DMS153 treated with DMSO at 0.1 percent for 48 hours (cell line): ENCODE measurements at regions not wholly inside any gene's neighbourhood (a gene's known extent, or its start where the extent isn't known, plus 50 kb on each side); places are given as distances from the start of the nearest gene placed in this dataset.

ENCODE experiments used
- DNase-seq: peaks from one replicate; lab custom pipeline; 2025; ENCODE audit not compliant: unreplicated experiment; lab: John Stamatoyannopoulos, UW

DNA sequence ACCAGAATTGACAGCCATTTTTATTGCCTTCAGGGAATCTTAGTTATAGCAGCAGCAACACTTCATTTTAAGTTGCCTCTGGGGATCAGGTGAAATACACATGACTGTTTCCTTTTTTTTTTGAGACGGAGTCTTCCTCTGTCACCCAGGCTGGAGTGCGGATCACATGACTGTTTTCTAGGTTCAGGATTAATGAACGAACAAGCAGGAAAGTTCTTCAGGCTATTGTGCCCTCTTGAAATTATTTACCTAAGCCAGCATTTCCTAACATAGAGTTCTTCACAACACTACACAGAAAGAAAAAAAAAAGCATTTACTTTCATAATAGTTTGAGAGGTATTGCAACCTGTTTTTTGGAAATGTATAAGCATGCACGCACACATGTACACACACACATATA lies 2032.8 kb downstream of the PCDH7 start:
- DNase-seq: no peak

DNA sequence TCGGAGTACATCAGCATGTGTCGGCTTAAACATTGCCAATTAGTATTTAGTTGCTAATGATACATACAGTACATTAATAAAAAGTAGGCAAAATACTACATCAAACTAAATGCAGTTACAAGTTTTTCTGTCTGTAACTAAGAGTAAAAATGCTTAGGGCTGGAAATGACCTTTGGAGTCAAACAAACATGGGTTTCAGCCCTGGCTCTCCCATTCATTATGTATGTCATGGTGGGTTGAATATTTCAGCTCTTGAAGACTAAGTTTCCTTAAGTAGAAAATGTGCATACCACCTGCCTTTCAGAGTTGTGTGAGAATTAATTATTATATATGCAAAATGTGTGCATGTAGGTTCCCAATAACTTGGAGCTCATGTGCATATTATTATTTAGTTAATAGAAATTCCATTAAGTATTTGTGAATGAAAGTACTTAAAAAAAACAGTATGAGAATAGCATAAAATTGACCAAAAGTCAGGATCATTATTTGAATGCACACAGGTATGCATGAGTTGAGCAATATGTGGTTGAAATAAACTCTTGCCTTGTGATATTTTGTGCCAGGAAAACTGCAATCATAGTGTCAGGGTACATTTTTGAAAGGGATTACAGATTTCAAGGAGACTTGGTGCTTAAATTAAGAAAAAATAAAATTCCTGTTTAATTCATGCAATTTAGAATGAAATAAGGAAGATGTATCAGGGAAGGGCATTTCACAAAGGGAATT lies 2048.7 kb downstream of the PCDH7 start:
- DNase-seq: no peak

DNA sequence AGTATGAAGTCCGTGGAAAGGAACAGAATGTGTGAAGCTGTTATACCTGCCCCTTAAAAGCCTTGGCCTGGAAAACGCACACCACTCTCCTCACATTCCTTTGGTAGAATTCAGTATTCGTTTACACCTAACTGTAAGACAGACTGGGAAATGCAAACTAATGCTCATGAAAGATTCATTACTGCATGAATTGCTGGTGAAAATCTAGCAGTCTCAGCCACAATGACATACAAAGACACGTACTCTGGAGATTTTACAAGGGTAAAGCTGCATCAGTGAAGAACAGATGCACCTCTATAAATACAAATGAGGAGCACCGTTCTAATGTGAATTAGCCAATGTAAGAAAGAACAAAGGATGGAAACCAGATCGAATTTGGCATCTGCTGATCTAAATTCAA lies 2051.3 kb downstream of the PCDH7 start:
- DNase-seq: no peak

DNA sequence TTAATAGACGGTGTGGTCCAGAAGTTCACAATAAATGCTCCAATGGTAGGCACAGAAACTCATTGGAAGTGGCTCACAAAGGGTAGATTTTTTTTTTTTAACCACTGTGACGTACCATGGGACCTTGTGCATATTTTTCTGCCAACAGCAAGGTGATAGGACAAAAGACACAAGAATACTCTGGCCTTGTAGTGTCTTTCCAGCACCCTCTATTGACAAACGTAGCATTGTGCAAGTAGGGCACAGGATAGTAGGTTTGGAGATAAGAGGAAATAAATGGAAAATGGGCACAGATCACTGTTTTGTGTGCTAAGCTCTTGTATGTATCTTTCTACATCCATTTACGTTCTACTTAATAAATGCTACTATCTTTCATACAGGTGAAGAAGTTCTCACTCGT lies 2054.9 kb downstream of the PCDH7 start:
- no peak for DNase-seq

DNA sequence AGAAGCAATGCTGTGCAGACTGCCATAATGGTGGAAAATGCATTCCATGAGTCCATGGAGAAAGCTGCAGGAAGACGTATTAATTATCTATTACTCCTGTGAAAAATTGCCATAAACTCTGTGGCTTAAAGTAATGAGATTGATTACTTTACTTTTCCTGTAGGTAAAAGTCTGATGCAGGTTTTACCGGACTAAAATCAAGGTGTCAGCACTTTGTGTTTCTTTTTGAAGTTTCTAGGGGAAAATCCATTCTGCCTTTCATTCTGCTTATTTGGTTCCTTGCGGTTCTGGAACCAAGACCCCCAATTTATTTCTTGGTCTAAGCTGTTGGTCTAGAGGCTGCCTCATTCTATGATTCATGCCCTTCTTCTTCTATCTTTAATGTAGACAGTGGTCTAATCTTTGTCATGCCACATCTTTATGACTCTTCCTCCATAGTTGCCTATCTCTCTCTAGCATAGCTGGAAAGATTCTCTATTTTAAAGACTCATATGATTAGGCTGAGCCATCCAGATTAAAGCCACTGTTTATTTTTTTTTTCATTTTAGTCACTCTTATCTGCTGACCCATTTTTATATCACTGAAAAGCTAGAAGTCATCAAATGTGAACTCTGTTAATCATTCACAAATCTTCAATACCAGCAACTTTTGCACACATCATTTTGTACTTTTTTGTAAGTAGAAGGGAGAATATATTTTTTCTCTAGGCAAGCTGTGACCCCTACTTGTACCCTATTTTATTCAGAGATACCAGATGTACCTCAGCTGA lies 2056.4 kb downstream of the PCDH7 start:
- DNase-seq: no peak

DNA sequence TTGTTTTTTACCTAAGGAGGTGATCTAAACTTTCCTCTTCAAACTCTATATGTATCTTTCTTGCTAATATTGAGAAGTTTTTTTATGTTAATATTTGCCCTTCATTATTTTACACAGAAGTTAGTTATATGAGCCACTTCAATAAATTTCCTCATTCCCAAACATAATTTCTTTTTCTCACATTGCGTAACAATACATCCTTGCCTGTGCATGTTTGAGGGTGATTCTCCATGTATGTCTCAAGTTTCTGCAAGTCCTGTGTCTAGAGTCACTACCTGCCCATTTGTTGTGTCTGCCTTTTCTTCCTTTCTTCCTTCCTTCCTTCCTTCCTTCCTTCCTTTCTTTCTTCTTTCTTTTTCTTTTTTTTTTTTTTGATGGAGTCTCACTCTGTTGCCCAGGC lies 2057.9 kb downstream of the PCDH7 start:
- DNase-seq: no peak

DNA sequence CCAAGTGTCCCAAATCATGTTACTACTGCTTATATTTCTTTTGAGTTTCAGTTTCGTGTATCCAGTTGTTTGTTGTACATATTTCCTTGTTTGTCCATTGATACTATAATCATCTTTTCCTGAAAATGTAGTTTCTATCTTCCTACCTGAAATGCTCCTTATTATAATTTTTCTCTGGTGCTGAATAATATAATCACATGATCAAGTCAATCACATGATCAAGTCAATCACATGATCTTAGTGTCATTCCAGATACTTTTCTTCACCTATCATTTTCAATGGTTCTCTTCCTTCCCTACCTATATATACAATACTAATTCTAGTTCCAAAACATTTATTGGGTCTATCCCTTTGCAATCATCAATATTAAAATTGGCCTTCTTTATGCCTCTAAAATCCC lies 2058.8 kb downstream of the PCDH7 start:
- no peak for DNase-seq

DNA sequence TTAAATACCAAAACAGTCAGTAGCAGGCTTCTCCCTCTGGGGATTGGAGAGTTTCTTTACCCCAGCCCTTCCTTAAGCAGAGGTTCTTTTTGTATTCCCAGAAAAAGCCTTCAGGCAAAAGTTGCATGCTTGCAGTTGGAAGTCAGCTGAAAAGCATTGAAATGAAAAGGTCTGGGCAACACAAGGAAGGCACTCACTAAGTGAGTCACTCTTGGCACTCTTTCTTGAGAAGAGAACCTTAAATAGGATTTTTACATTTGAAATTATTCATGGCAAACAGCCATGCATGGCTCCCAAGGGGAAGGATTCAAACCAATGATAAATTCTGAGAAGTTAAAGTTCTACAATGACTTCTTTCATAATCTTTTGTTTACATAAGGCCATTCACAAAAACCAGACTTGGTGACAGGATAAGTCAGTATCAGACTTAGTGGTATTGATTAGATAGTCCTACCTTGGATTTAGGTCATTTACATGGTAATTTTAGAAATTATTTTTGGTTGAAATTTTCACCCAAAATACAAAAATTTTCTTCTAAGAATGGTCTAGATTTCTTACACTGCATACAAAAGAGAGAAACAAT lies 2068.9 kb downstream of the PCDH7 start:
- no peak for DNase-seq

DNA sequence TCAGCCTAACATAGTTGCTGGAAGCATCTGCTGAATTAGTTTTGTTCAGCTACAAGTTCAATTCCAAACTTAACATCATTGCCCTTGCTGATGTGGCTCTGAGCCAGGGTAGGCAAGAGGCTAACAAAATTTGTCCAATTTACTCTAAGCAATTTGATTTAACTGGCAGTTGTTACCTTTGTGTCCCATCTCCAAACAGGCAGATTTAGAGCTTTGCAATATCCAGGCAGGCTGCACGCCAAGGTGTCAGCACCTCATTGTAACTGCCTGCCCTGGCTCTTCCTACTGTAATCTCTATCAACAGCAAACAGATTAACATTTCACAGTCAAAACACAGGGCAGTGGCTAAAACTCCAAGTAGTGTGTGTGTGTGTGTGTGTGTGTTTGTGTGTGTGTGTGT lies 2070.6 kb downstream of the PCDH7 start:
- no peak for DNase-seq

DNA sequence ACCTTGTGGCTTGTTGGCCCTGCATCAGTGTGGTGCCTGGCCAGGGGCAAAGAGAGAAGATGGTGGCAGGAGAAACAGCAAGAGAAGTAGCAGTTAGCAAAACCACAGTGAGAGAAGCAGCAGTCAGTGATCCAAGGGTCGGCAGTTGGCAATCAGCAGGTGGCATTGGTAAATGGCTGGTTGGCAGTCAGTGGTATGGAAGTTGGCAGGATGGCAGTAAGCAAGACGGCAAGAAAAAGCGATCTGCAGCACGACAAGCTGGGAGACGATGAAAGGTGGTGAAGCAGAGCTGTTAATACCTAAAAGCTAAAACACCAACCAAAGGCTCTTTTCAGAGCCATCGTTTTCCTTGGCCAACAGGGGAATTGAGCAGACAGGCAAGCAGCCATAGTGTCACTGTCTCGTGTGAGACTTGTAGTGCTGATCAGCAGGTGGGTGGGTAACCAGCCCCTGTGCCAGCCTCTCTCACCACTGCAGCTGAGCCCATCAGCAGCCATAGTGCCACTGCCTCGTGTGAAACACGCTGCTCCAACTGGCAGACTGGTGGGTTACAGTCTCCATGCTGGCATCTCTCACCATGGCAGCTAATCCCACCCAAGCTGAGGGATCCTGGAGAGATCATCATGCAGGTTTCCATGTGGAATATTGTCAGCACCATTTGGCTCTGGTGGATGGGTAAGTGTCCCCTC lies 2078.4 kb downstream of the PCDH7 start:
- DNase-seq: no peak

DNA sequence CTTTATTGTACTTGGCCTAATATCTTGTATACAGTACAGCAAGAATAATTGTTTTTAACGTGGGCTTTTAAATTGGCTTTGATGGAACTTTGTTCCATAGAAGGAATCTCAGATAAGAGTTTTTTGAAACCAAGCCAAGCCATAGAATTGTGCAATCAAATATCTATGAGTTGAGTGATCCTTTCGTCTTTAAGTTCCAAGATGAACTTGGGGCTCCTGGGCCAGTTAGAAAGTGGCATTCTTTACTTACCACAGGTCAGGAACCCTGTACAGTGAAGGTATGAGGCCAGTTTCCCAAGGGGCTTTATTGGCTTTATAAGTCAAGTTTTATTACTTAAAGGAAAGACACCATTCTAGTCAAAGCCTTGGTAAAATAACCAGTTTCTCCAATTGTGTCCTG lies 2104.2 kb downstream of the PCDH7 start:
- DNase-seq: no peak

DNA sequence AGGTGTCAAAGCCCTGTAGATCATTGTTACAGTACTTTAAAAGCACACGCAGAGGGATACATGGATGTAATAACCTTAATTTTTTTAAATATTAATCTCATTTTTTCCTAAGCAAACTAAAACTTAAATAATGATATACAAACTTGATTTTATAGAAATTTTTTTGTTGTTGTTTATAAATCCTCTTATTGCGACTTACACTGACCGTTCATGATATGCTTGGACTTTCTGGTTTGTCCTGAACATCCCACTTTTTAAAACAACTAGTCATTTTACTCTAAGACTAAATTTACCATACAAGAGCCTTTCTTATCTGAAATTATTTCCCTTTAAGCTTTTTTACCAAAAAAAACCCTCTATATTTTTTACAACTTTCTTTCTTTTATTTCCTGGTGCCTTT lies 2106.0 kb downstream of the PCDH7 start:
- DNase-seq: no peak

DNA sequence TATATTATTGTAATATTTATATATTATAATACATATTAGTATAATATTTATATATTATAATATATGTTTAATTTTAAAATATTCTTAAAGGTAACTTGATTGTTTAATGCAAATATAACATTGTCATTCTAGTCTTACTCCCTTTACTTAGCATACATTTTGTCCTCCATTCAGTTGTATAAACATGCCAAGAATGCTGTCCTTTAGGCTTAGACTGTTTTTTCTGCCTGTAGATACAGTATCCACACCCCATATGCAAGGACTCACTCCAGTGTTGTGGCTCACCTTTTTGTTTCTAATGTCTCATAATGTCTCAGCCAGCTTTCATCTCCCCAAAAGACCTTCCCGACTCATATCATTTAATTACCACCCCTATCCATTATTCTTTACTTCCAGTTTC lies 2110.0 kb downstream of the PCDH7 start:
- no peak for DNase-seq

DNA sequence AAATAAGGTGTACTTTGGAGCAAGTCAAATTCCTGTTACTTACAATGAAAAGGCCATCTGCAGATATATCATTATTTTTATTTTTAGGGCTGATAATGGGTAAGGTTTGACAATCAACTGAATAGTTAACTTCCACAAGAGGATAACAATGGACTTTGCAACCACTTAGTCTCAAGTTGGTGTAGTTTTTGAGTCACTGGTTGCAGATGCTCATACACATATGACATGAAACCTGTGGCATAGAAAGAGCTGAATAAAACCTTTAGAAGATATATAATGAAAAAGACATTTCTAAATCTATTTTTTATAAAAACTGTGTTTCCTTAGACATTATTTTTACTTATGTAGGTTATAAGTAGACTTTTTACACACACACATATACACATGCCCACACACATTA lies 2110.9 kb downstream of the PCDH7 start:
- DNase-seq: no peak

DNA sequence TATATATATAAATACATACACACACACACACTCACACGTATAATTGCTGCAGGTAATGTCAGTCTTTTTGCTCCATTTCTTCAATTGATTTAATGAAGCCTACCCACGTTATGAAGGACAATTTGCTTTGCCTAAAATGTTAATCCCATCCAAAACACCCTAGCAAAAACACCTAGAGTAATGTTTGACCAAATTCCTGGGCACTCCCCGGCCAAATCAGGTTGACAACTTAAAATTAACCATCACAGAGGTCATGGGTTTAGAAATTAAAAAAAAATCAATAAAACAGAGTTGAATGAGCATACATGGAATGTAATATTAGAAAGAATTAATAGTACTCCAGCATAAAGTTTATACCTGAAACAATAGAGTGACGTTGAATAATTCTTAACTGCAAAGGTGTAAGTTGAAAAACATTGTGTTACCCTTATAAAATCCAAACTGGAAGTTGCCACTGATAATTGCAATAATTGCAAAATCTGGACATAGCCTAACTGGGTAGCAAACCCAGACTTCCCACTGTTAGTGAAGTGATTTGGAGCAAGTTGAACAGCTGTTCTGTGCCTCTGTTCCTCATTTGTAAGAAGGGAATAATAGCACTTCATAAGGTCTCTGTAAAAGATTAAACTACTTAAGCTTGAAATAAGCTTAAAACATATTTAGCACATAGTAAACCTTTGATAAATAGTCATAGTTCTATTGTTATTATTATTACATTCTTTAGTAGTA lies 2120.5 kb downstream of the PCDH7 start:
- no peak for DNase-seq

DNA sequence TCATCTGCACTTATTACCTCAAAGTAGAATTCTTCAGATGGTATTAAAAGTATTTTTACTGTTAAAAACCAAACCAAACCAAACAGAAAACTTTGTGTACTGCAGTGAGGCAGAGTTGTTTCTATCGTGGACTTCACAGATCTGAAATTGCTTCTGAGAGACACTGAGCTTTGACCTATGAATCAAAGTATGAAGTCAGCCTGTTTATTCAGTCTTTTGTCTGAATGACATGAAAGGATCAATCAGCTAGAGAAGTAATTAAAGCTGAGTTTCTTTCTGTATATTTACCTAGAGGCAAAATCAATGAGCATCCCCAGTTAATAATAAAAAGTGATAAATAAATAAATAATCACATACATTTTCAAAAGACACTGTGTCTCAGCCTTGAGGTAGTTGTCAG lies 2121.0 kb downstream of the PCDH7 start:
- no peak for DNase-seq

DNA sequence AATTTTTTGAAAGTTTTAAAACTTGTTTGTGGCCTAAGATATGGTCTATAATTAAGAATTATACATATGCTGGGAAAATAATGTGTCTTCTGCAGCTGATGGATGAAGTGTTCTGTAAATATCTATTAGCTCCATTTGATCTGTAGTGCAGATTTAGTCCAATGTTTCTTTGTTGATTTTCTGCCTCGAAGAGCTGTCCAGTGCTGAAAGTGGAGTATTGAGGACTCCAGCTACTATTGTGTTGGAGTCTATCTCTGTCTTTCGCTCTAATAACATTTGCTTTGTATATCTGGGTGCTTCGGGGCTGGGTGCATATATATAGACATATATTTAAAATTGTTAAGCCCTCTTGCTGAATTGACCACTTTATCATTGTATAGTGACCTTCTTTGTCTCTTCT lies 2127.3 kb downstream of the PCDH7 start:
- DNase-seq: no peak

DNA sequence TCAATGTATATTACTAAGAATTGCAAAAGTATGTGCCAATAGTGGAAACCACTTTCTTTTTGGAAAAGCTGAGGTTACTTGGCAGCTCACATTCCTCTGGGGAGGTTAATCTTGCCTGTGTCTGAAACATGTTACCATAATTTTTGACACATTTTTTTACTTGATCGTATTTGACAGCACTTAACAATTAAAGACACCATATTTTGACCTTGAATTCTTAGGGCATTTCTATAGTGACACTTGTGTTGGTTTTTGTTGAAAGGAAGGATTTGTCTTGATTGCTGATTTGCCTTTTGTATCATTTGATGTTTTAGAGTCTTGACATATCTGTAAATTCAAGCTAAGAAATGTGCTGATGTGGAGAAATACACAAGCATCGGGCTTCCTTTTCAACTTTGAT lies 2135.5 kb downstream of the PCDH7 start:
- no peak for DNase-seq

DNA sequence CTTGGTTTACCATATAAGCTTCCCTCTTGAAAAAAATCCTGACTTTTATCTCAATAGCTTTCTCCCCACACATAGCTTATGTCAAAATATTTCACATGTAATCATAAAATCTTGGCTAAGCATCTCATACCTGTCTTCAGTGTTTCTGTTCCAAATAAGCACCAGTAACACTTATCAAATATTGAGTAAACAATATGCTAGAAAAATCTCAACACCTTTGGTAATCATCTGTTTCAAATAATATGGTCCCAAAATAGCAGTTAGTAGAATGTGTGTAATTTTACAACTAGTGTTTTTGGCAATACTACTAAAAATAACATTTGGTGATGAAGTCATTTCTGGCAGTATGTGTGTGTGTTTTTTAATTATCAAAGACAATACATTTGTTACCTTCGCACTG lies 2138.2 kb downstream of the PCDH7 start:
- no peak for DNase-seq

DNA sequence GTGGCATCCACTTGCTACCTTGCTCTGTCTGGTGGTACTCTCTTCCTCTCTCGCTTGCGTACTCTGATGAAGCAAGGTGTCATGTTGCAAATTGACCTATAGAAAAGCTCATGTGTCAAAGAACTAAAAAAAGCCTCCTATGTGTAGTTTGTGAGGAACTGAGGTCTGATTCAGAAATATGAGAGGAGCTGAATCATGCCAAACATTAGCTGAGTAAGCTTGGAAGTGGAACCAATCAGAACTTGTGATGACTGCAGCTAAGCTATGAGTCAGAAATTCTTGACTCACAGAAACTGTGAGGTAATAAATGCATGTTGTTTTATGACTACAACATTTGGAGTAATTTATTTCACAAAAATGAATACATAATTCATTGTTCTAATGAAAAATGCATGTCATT lies 2138.8 kb downstream of the PCDH7 start:
- peak; percentile 0 for DNase-seq

DNA sequence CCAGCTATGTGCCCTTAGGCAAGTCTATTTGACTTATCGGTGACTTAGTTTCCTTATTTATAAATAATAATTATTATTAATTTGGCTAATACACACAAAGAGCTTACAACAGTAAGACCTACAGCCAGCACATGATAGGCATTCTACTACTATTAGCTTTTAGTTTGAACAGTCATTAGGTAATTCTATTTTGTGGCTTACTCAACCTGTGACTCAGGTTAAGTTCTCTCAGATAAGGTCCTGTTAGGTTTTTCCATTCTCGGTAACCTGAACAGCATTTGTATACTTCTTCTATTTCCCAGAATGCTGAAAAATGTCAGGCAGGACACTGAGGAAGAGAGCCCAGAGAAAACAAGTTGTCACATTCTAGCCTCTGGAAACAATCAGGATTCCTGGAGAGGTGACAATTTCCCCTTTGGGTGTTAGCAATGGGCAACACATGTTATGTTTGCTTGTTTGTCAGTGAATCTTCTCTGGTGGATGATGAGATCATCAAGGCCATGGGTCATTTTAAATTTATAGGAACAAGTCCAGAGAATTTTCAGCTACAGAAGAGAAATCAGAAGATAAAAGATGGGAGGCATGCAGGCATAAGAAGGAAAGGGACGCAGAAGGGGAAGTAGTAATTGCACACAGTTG lies 2144.7 kb downstream of the PCDH7 start:
- DNase-seq: no peak
